Stimulated activated CD4-positive, alpha-beta T cell treated with anti-CD3 and anti-CD28 coated beads, Interleukin-4, amount 100 ng/mL, for 48 hours (primary cell): ENCODE measurements at regions not wholly inside any gene's neighbourhood (a gene's known extent, or its start where the extent isn't known, plus 50 kb on each side); places are given as distances from the start of the nearest gene placed in this dataset.

ENCODE experiments used
- DNase-seq, 2 donors: peaks; one replicate each; pipeline ENCODE4 v3.0.0-alpha.2; 2020; ENCODE audit warnings: low read depth in 2 of 2

- DNase-seq: no peak
Measured at GRCh38 chr17:72301887-72302286, 181.1 kb downstream of the SOX9 start.

- DNase-seq: no peak
Measured at GRCh38 chr17:72302735-72303134, 181.9 kb downstream of the SOX9 start.

GRCh38 chr17:72303787-72304733 lies 183.2 kb downstream of the SOX9 start:
- no peak for DNase-seq

GRCh38 chr17:72304859-72305258 lies 184.0 kb downstream of the SOX9 start:
- no peak for DNase-seq

- no peak for DNase-seq
Measured at GRCh38 chr17:72305472-72305871, 184.7 kb downstream of the SOX9 start.

- no peak for DNase-seq
Measured at GRCh38 chr17:72306037-72306436, 185.2 kb downstream of the SOX9 start.

- DNase-seq: no peak
Measured at GRCh38 chr17:72307836-72308235, 187.0 kb downstream of the SOX9 start.

- no peak for DNase-seq
Measured at GRCh38 chr17:72308744-72309385, 188.0 kb downstream of the SOX9 start.

- DNase-seq: no peak
Measured at GRCh38 chr17:72311004-72311403, 190.2 kb downstream of the SOX9 start.

GRCh38 chr17:72315122-72315913 lies 194.5 kb downstream of the SOX9 start:
- DNase-seq: no peak

GRCh38 chr17:72318131-72318530 lies 197.3 kb downstream of the SOX9 start:
- no peak for DNase-seq

- DNase-seq: no peak
Measured at GRCh38 chr17:72321896-72322295, 201.1 kb downstream of the SOX9 start.

- no peak for DNase-seq
Measured at GRCh38 chr17:72332367-72332766, 211.5 kb downstream of the SOX9 start.

- DNase-seq: no peak
Measured at GRCh38 chr17:72333570-72333969, 212.8 kb downstream of the SOX9 start.

GRCh38 chr17:72334205-72334604 lies 213.4 kb downstream of the SOX9 start:
- no peak for DNase-seq

- DNase-seq: no peak
Measured at GRCh38 chr17:72336026-72336803, 215.4 kb downstream of the SOX9 start.

GRCh38 chr17:72336804-72337070 lies 215.9 kb downstream of the SOX9 start:
- DNase-seq: no peak

- no peak for DNase-seq
Measured at GRCh38 chr17:72338304-72338703, 217.5 kb downstream of the SOX9 start.

- DNase-seq: no peak
Measured at GRCh38 chr17:72338847-72339790, 218.3 kb downstream of the SOX9 start.

GRCh38 chr17:72340836-72341235 lies 220.0 kb downstream of the SOX9 start:
- no peak for DNase-seq

GRCh38 chr17:72342061-72342460 lies 221.2 kb downstream of the SOX9 start:
- DNase-seq: no peak
